Erythroblast (primary cell): ENCODE measurements at regions not wholly inside any gene's neighbourhood (a gene's known extent, or its start where the extent isn't known, plus 50 kb on each side); places are given as distances from the start of the nearest gene placed in this dataset.

Experiments used
- GATA1 ChIP-seq: IDR thresholded peaks from 2 replicates; pipeline ENCODE4 v1.6.1; 2011; ENCODE audit warnings: low read depth, mild to moderate bottlenecking, control low read depth, low read length, moderate library complexity
- POLR2A ChIP-seq: IDR thresholded peaks from 2 replicates; pipeline ENCODE4 v1.6.1; 2011; ENCODE audit warnings: mild to moderate bottlenecking, low read length

GRCh38 chr9:119091074-119091473 lies 278.2 kb downstream of the BRINP1 start:
- no peak for TF ChIP-seq POLR2A
- TF ChIP-seq GATA1: no peak
